HEK293T (cell line): ENCODE measurements at regions not wholly inside any gene's neighbourhood (a gene's known extent, or its start where the extent isn't known, plus 50 kb on each side); places are given as distances from the start of the nearest gene placed in this dataset.

ENCODE experiments used
- CTCF ChIA-PET: fragments of 350-600 bp; formaldehyde crosslinking; extraction: SDS; loops from one replicate; lab custom pipeline; 2021; ENCODE audit warnings: antibody characterized with exemption, inconsistent platforms; lab: Yijun Ruan, JAX
- POLR2A ChIA-PET: fragments of 350-600 bp; formaldehyde crosslinking; extraction: SDS; loops from one replicate; lab custom pipeline; 2020; ENCODE audit warnings: antibody characterized with exemption, inconsistent platforms; lab: Yijun Ruan, JAX
- DNase-seq: peaks from one replicate; pipeline ENCODE4 v3.0.0; 2012; ENCODE audit warnings: mixed read lengths; ENCODE audit errors: extremely low spot score
- ARNT ChIP-seq: fragments of 450-650 bp; IDR thresholded peaks from 2 replicates; pipeline ENCODE4 v1.6.1; 2017; ENCODE audit warnings: mild to moderate bottlenecking
- BHLHE40 ChIP-seq: fragments of 450-650 bp; IDR thresholded peaks from 2 replicates; pipeline ENCODE4 v1.6.1; 2016; ENCODE audit warnings: mild to moderate bottlenecking, moderate library complexity, borderline replicate concordance
- CTBP1 ChIP-seq: fragments of 450-650 bp; IDR thresholded peaks from 2 replicates; pipeline ENCODE4 v1.6.1; 2016; ENCODE audit warnings: borderline replicate concordance
- ELF4 ChIP-seq: fragments of 450-650 bp; IDR thresholded peaks from 2 replicates; pipeline ENCODE4 v1.6.1; 2017; ENCODE audit warnings: antibody characterized with exemption
- FOXA1 ChIP-seq: fragments of 450-650 bp; IDR thresholded peaks from 2 replicates; pipeline ENCODE4 v1.6.1; 2016; ENCODE audit warnings: mild to moderate bottlenecking
- FOXK2 ChIP-seq: fragments of 450-650 bp; IDR thresholded peaks from 2 replicates; pipeline ENCODE4 v1.6.1; 2016; ENCODE audit warnings: mild to moderate bottlenecking
- FOXM1 ChIP-seq: fragments of 450-650 bp; IDR thresholded peaks from 2 replicates; pipeline ENCODE4 v1.6.1; 2017; ENCODE audit warnings: mild to moderate bottlenecking, borderline replicate concordance
- HDGF ChIP-seq: fragments of 450-650 bp; IDR thresholded peaks from 2 replicates; pipeline ENCODE4 v1.6.1; 2017; ENCODE audit warnings: antibody characterized with exemption, borderline replicate concordance
- L3MBTL2 ChIP-seq: fragments of 450-650 bp; conservative IDR thresholded peaks from 2 replicates; pipeline ENCODE4 v1.6.1; 2016; ENCODE audit warnings: mild to moderate bottlenecking
- LEF1 ChIP-seq: fragments of 450-650 bp; IDR thresholded peaks from 2 replicates; pipeline ENCODE4 v1.6.1; 2017; ENCODE audit warnings: mild to moderate bottlenecking, borderline replicate concordance
- NFRKB ChIP-seq: fragments of 450-650 bp; IDR thresholded peaks from 2 replicates; pipeline ENCODE4 v1.6.1; 2016; ENCODE audit warnings: mild to moderate bottlenecking, moderate library complexity
- SP1 ChIP-seq: fragments of 450-650 bp; IDR thresholded peaks from 2 replicates; pipeline ENCODE4 v1.6.1; 2017
- SUZ12 ChIP-seq: fragments of 450-650 bp; IDR thresholded peaks from 2 replicates; pipeline ENCODE4 v1.6.1; 2016; ENCODE audit warnings: mild to moderate bottlenecking
- TARDBP ChIP-seq: fragments of 450-650 bp; IDR thresholded peaks from 2 replicates; pipeline ENCODE4 v1.6.1; 2016
- ZNF384 ChIP-seq: fragments of 450-650 bp; IDR thresholded peaks from 2 replicates; pipeline ENCODE4 v1.6.1; 2016
- TF ChIP-seq, protein P1 (sequence below): fragments of 450-650 bp; IDR thresholded peaks from 2 replicates; pipeline ENCODE4 v1.6.1; 2016

- CTCF ChIA-PET = no interaction called here
These were observed 118.5 kb upstream of the SERTM1 start for GRCh38 chr13:36555151-36555986.

DNA sequence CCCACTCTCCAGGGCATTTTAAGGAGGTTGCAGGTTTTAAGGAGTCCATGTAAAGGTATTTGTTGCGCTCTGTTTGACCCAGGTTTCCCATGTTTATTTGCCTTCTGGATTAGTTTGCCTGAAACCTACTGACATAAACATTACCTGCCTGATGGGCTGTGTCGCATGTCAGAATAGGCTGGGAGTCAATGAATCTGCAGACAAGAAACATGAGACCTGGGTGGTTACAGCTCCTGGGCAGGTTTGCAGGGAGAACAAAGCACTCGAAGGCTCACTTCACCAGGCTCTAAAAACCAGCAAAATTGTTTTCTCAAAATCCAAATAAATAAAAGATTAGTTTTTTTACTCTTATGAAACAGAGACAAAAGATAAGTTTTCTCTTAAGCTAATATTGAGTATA lies 114.4 kb upstream of the SERTM1 start:
- POLR2A ChIA-PET = no interaction called here
- TF ChIP-seq SP1 (no peak), CTBP1 (no peak), FOXM1 (no peak), LEF1 (no peak), SUZ12 (no peak), ARNT (no peak), ZNF384 (no peak), ELF4 (no peak), NFRKB (no peak), TARDBP (no peak), HDGF (no peak), L3MBTL2 (no peak)
- TF ChIP-seq, protein P1, sequence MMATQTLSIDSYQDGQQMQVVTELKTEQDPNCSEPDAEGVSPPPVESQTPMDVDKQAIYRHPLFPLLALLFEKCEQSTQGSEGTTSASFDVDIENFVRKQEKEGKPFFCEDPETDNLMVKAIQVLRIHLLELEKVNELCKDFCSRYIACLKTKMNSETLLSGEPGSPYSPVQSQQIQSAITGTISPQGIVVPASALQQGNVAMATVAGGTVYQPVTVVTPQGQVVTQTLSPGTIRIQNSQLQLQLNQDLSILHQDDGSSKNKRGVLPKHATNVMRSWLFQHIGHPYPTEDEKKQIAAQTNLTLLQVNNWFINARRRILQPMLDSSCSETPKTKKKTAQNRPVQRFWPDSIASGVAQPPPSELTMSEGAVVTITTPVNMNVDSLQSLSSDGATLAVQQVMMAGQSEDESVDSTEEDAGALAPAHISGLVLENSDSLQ = no peak
- DNase-seq = no peak
- CTCF ChIA-PET = no interaction called here

More at GRCh38 chr13:36555151-36555986, 118.5 kb upstream of the SERTM1 start:
- TF ChIP-seq SUZ12 (no peak), LEF1 (no peak), ZNF384 (no peak), CTBP1 (no peak), L3MBTL2 (no peak), FOXA1 (no peak), SP1 (no peak), BHLHE40 (no peak), TARDBP (no peak), ELF4 (no peak), ARNT (no peak), NFRKB (no peak), FOXK2 (no peak), HDGF (no peak), FOXM1 (no peak)
- TF ChIP-seq, protein P1 = no peak
- no peak for DNase-seq
- POLR2A ChIA-PET = no interaction called here

GRCh38 chr13:36567485-36567884 lies 106.3 kb upstream of the SERTM1 start:
- no peak for DNase-seq
- ChIA-PET CTCF (no interaction called here), POLR2A (no interaction called here)
- TF ChIP-seq HDGF (no peak), ZNF384 (no peak), NFRKB (no peak), FOXM1 (no peak), CTBP1 (no peak), SP1 (no peak), ELF4 (no peak), L3MBTL2 (no peak), TARDBP (no peak), ARNT (no peak), FOXA1 (no peak), FOXK2 (no peak), LEF1 (no peak), BHLHE40 (no peak), SUZ12 (no peak)
- TF ChIP-seq, protein P1 = no peak

DNA sequence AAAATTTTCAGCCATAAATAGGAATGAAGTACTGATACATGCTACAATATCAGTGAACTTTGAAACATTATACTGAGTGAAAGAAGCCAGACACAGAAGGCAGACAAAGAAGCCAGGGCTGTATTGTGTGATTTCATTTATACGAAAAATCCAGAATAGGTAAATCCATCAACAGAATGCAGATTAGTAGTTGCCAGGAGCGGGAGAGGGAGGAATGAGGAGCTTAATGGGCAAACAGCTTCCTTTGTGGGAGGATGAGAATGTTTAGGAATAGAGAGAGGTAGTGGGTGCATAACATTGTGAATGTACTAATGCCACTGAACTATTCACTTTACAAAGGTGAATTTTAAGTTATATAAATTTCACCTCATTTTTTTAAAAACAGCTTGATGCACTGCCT lies 103.3 kb upstream of the SERTM1 start:
- TF ChIP-seq ARNT (no peak), SUZ12 (no peak), SP1 (no peak), ZNF384 (no peak)
- TF ChIP-seq, protein P1 = no peak
- DNase-seq = no peak
- CTCF ChIA-PET = interaction anchor here (0.6 kb wide), 1 partner anchor 511 kb away, joined by 4 read pairs; no protein-coding TSS in a partner anchor
- POLR2A ChIA-PET = no interaction called here

GRCh38 chr13:36571444-36571843 lies 102.4 kb upstream of the SERTM1 start:
- DNase-seq = no peak
- no peak for TF ChIP-seq L3MBTL2
- TF ChIP-seq ELF4 = no peak
- TF ChIP-seq SP1 = no peak
- no peak for TF ChIP-seq FOXA1
- TF ChIP-seq CTBP1 = no peak
- TF ChIP-seq ARNT = no peak
- TF ChIP-seq TARDBP = no peak
- no peak for TF ChIP-seq SUZ12
- no peak for TF ChIP-seq FOXK2
- no peak for TF ChIP-seq LEF1
- no peak for TF ChIP-seq BHLHE40
- TF ChIP-seq ZNF384 = no peak
- TF ChIP-seq HDGF = no peak
- no peak for TF ChIP-seq FOXM1
- CTCF ChIA-PET = no interaction called here
- POLR2A ChIA-PET = no interaction called here
